Thymus (tissue), 11 donors: ENCODE measurements at regions not wholly inside any gene's neighbourhood (a gene's known extent, or its start where the extent isn't known, plus 50 kb on each side); places are given as distances from the start of the nearest gene placed in this dataset.

Experiments
- DNase-seq, 9 donors: peaks; one replicate each; pipeline ENCODE4 v3.0.0-alpha.2; 2013; ENCODE audit warnings: low spot score in 9 of 9, low read depth in 6 of 9, missing footprints in 1 of 9
- H3K27ac ChIP-seq, 2 donors: one replicate each; pipeline ENCODE4 v1.5.1; 2013; ENCODE audit warnings: control low read depth in 1 of 2, low read depth in 1 of 2, low read length in 1 of 2, mild to moderate bottlenecking in 1 of 2, moderate library complexity in 1 of 2
- H3K27me3 ChIP-seq, 2 donors: one replicate each; pipeline ENCODE4 v1.5.1; 2013; ENCODE audit warnings: low read length in 1 of 2; ENCODE audit not compliant: control insufficient read depth in 2 of 2, insufficient read depth in 1 of 2
- H3K36me3 ChIP-seq, 2 donors: one replicate each; pipeline ENCODE4 v1.5.1; 2013; ENCODE audit warnings: low read length in 1 of 2, mild to moderate bottlenecking in 1 of 2, moderate library complexity in 1 of 2; ENCODE audit not compliant: control insufficient read depth in 2 of 2, insufficient read depth in 2 of 2
- H3K4me1 ChIP-seq, 2 donors: one replicate each; pipeline ENCODE4 v1.5.1; 2013; ENCODE audit warnings: low read length in 2 of 2; ENCODE audit not compliant: control insufficient read depth in 2 of 2, insufficient read depth in 2 of 2
- H3K4me3 ChIP-seq, 2 donors: one replicate each; pipeline ENCODE4 v1.5.1; 2013; ENCODE audit warnings: low read length in 2 of 2, control low read depth in 1 of 2, mild to moderate bottlenecking in 1 of 2
- H3K9me3 ChIP-seq, 2 donors: one replicate each; pipeline ENCODE4 v1.5.1; 2013; ENCODE audit warnings: low read length in 1 of 2, mild to moderate bottlenecking in 1 of 2; ENCODE audit not compliant: control insufficient read depth in 2 of 2, insufficient read depth in 1 of 2
- WGBS: extraction: QIAGEN DNeasy Blood & Tissue Kit; methylation state at CpG from one replicate; pipeline ENCODE4 v1.1.7; 2013; 5-methylcytosine and 5-hydroxymethylcytosine counted together
- donor health status: healthy.

GRCh38 chr22:22974156-22974555 lies 86.5 kb downstream of the IGLL5 start:
- peaks cover 0 to 2% of the 10 kb centered on the region in 2 donors for H3K27me3 ChIP-seq
- DNase-seq: no peak
- no peaks in the 10 kb centered on the region for H3K36me3 ChIP-seq
- H3K4me3 ChIP-seq: no peak overlapping the region
- H3K9me3 ChIP-seq: peaks cover 0 to 1% of the 10 kb centered on the region in 2 donors
- no peaks in the 10 kb centered on the region for H3K4me1 ChIP-seq
- WGBS: 85% methylated on average over 3 of the region's 3 CpGs
- no peak overlapping the region for H3K27ac ChIP-seq

- 93% methylated on average over 8 of the region's 8 CpGs for WGBS
- H3K4me1 ChIP-seq: no peaks in the 10 kb centered on the region
- H3K27me3 ChIP-seq: peaks cover 0 to 2% of the 10 kb centered on the region in 2 donors
- no peaks in the 10 kb centered on the region for H3K36me3 ChIP-seq
- no peak overlapping the region for H3K4me3 ChIP-seq
- peaks cover 0 to 1% of the 10 kb centered on the region in 2 donors for H3K9me3 ChIP-seq
- H3K27ac ChIP-seq: no peak overlapping the region
- DNase-seq: no peak
Measured at GRCh38 chr22:22974795-22975580, 87.4 kb downstream of the IGLL5 start.

GRCh38 chr22:22976033-22976922 lies 88.7 kb downstream of the IGLL5 start:
- Histone ChIP-seq H3K9me3 (peaks cover 0 to 1% of the 10 kb centered on the region in 2 donors), H3K27me3 (peaks cover 0 to 2% of the 10 kb centered on the region in 2 donors), H3K27ac (no peak overlapping the region), H3K36me3 (no peaks in the 10 kb centered on the region), H3K4me3 (no peak overlapping the region), H3K4me1 (no peaks in the 10 kb centered on the region)
- no peak for DNase-seq
- WGBS: 91% methylated on average over 9 of the region's 9 CpGs

GRCh38 chr22:22977479-22978200 lies 90.0 kb downstream of the IGLL5 start:
- 99% methylated on average over 2 of the region's 2 CpGs for WGBS
- peaks cover 0 to under 1% of the 10 kb centered on the region in 2 donors for H3K4me1 ChIP-seq
- peaks cover 1 to 5% of the 10 kb centered on the region in 2 donors for H3K9me3 ChIP-seq
- peaks cover 0 to 2% of the 10 kb centered on the region in 2 donors for H3K27me3 ChIP-seq
- no peaks in the 10 kb centered on the region for H3K36me3 ChIP-seq
- H3K27ac ChIP-seq: no peak overlapping the region
- no peak overlapping the region for H3K4me3 ChIP-seq
- DNase-seq: no peak

GRCh38 chr22:22978637-22979036 lies 91.0 kb downstream of the IGLL5 start:
- Histone ChIP-seq H3K27me3 (no peaks in the 10 kb centered on the region), H3K27ac (no peak overlapping the region), H3K4me3 (no peak overlapping the region), H3K9me3 (peaks cover 1 to 5% of the 10 kb centered on the region in 2 donors), H3K36me3 (no peaks in the 10 kb centered on the region), H3K4me1 (peaks cover 0 to 8% of the 10 kb centered on the region in 2 donors)
- DNase-seq: no peak

- Histone ChIP-seq H3K36me3 (no peaks in the 10 kb centered on the region), H3K4me3 (no peak overlapping the region), H3K9me3 (peaks cover 1 to 5% of the 10 kb centered on the region in 2 donors), H3K27ac (no peak overlapping the region), H3K4me1 (peaks cover 0 to 14% of the 10 kb centered on the region in 2 donors), H3K27me3 (no peaks in the 10 kb centered on the region)
- DNase-seq: no peak
- 83% methylated on average over 4 of the region's 4 CpGs for WGBS
Measured at GRCh38 chr22:22979121-22979724, 91.1 kb upstream of the GNAZ start.

- WGBS: 96% methylated on average over 1 of the region's 1 CpG
- DNase-seq: no peak
- H3K27ac ChIP-seq: no peak overlapping the region
Measured at GRCh38 chr22:22979954-22980353, 90.4 kb upstream of the GNAZ start.

GRCh38 chr22:22981670-22982571 lies 88.4 kb upstream of the GNAZ start:
- WGBS: 64% methylated on average over 3 of the region's 3 CpGs
- H3K4me1 ChIP-seq: peaks cover 0 to 18% of the 10 kb centered on the region in 2 donors
- DNase-seq: no peak

More at GRCh38 chr22:22979954-22980353, 90.4 kb upstream of the GNAZ start:
- H3K36me3 ChIP-seq: no peaks in the 10 kb centered on the region
- no peaks in the 10 kb centered on the region for H3K27me3 ChIP-seq
- peaks cover 1 to 5% of the 10 kb centered on the region in 2 donors for H3K9me3 ChIP-seq
- H3K4me1 ChIP-seq: peaks cover 0 to 18% of the 10 kb centered on the region in 2 donors
- H3K4me3 ChIP-seq: no peak overlapping the region

More at GRCh38 chr22:22981670-22982571, 88.4 kb upstream of the GNAZ start:
- H3K27ac ChIP-seq: no peak overlapping the region
- no peaks in the 10 kb centered on the region for H3K36me3 ChIP-seq
- peaks cover 1 to 5% of the 10 kb centered on the region in 2 donors for H3K9me3 ChIP-seq
- no peaks in the 10 kb centered on the region for H3K27me3 ChIP-seq
- H3K4me3 ChIP-seq: no peak overlapping the region
